ENCODE measurements at regions not wholly inside any gene's neighbourhood (a gene's known extent, or its start where the extent isn't known, plus 50 kb on each side); places are given as distances from the start of the nearest gene placed in this dataset.

- H2BK120ac ChIP-seq (ENCODE audit: low read depth, low read length) = no peak overlapping the region
- H2AK5ac ChIP-seq (ENCODE audit: low read length) = no peak overlapping the region
- H3K23ac ChIP-seq (ENCODE audit: low read length) = no peak overlapping the region
- H4K5ac ChIP-seq (ENCODE audit: low read length) = no peak overlapping the region
- no peaks in the 10 kb centered on the region for H3K79me2 ChIP-seq (ENCODE audit: control insufficient read depth, insufficient read depth, low read length)
- H3K27ac ChIP-seq (ENCODE audit: low read depth, low read length) = no peak overlapping the region
- WGBS (ENCODE audit: extremely low coverage, insufficient coverage, low lambda C conversion rate) = 100% methylated on average over 1 of the region's 3 CpGs
- no peak overlapping the region for H2BK5ac ChIP-seq (ENCODE audit: low read length)
- no peaks in the 10 kb centered on the region for H3K79me1 ChIP-seq (ENCODE audit: low read length)
- H4K8ac ChIP-seq (ENCODE audit: low read depth, low read length) = no peak overlapping the region
- H3K27me3 ChIP-seq (ENCODE audit: insufficient read depth, low read length, poor library complexity) = no peaks in the 10 kb centered on the region
- no peak overlapping the region for H2BK15ac ChIP-seq (replicated peaks; ENCODE audit: low read depth)
- no peak overlapping the region for H3K56ac ChIP-seq (ENCODE audit: low read length)
- H3K9ac ChIP-seq (ENCODE audit: low read length) = no peak overlapping the region
- no peak overlapping the region for H3K18ac ChIP-seq (ENCODE audit: low read length)
- no peak overlapping the region for H3K4ac ChIP-seq (ENCODE audit: low read depth, low read length)
- no peaks in the 10 kb centered on the region for H3K36me3 ChIP-seq (ENCODE audit: control insufficient read depth, insufficient read depth, low read length)
- DNase-seq = no peak
- no peak overlapping the region for H3K4me2 ChIP-seq (ENCODE audit: low read length)
- no peaks in the 10 kb centered on the region for H3K4me1 ChIP-seq (ENCODE audit: control insufficient read depth, low read depth, low read length)
- no peak overlapping the region for H3K4me3 ChIP-seq (ENCODE audit: low read length)
These were observed 121.5 kb upstream of the RPL34 start for GRCh38 chr4:108498925-108499324.

DNA sequence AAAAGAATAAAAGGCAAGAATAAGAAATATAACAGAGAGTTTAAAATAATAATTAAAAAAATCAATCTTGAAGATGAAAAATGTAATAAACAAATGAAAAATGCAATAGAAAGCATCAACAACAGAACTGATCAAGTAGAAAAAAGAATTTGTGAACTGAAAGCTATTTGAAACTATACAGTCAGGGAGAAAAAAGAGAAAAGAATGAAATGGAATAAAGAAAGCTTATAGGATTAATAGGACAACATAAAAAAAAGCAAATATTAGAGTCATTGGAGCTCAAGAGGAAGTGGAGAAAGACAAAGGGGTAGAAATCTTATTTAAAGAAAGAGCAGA is 126.8 kb upstream of the RPL34 start:
- Histone ChIP-seq H3K9ac (ENCODE audit: low read length) (no peak overlapping the region), H3K23ac (ENCODE audit: low read length) (no peak overlapping the region), H2BK120ac (ENCODE audit: low read depth, low read length) (no peak overlapping the region), H4K5ac (ENCODE audit: low read length) (no peak overlapping the region), H3K79me2 (ENCODE audit: control insufficient read depth, insufficient read depth, low read length) (no peaks in the 10 kb centered on the region), H3K4me1 (ENCODE audit: control insufficient read depth, low read depth, low read length) (no peaks in the 10 kb centered on the region), H3K4ac (ENCODE audit: low read depth, low read length) (no peak overlapping the region), H3K27me3 (ENCODE audit: insufficient read depth, low read length, poor library complexity) (no peaks in the 10 kb centered on the region), H2BK5ac (ENCODE audit: low read length) (no peak overlapping the region), H4K8ac (ENCODE audit: low read depth, low read length) (no peak overlapping the region), H3K56ac (ENCODE audit: low read length) (no peak overlapping the region), H2AK5ac (ENCODE audit: low read length) (no peak overlapping the region), H3K79me1 (ENCODE audit: low read length) (no peaks in the 10 kb centered on the region), H2BK15ac (replicated peaks; ENCODE audit: low read depth) (no peak overlapping the region), H3K27ac (ENCODE audit: low read depth, low read length) (no peak overlapping the region), H3K36me3 (ENCODE audit: control insufficient read depth, insufficient read depth, low read length) (no peaks in the 10 kb centered on the region), H3K4me3 (ENCODE audit: low read length) (no peak overlapping the region), H3K4me2 (ENCODE audit: low read length) (no peak overlapping the region), H3K18ac (ENCODE audit: low read length) (no peak overlapping the region)
- no peak for DNase-seq

DNA sequence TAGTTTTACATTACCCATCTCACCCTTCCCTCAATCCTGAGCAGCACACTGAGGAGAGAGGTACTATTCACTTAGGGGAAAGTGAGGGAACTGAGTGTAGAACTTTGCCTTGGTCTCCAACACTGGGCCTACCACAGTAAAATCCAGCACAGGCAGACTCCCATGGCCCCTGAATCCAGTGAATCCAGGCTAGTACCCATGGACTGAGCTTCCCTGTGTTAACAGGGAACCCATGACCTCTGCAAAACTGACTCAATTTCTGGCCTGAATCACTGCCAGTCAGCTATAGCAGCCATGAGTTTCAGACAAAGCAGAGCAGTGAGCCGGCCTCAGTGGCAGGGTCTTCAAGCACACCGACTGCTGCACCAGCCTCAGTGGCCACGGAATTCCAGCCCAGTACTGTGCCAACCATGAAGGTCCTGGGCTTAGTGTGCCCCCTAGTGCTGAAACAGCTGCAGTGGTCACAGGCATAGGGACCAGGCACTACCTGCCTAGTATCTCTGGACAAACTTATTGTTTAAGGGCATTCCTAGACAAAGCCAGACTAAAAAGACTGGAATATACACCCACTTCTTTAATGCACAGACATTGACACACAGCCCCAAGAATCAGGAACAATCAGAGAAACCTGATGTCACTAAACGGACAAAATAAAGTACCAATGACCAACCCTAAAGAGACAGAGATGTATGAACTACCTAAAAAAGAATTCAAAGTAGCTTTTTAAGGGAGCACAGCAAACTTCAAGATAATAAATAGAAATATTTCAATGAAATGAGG is 127.4 kb upstream of the RPL34 start:
- H3K27ac ChIP-seq (ENCODE audit: low read depth, low read length) = no peak overlapping the region
- H2AK5ac ChIP-seq (ENCODE audit: low read length) = no peak overlapping the region
- H4K5ac ChIP-seq (ENCODE audit: low read length) = no peak overlapping the region
- no peak overlapping the region for H3K56ac ChIP-seq (ENCODE audit: low read length)
- H2BK15ac ChIP-seq (replicated peaks; ENCODE audit: low read depth) = no peak overlapping the region
- no peak overlapping the region for H2BK5ac ChIP-seq (ENCODE audit: low read length)
- H3K18ac ChIP-seq (ENCODE audit: low read length) = no peak overlapping the region
- DNase-seq = peak; percentile 76
- no peak overlapping the region for H3K23ac ChIP-seq (ENCODE audit: low read length)
- no peak overlapping the region for H3K4me3 ChIP-seq (ENCODE audit: low read length)
- no peaks in the 10 kb centered on the region for H3K79me2 ChIP-seq (ENCODE audit: control insufficient read depth, insufficient read depth, low read length)
- no peak overlapping the region for H3K4me2 ChIP-seq (ENCODE audit: low read length)
- H3K4ac ChIP-seq (ENCODE audit: low read depth, low read length) = no peak overlapping the region
- no peaks in the 10 kb centered on the region for H3K4me1 ChIP-seq (ENCODE audit: control insufficient read depth, low read depth, low read length)
- no peak overlapping the region for H2BK120ac ChIP-seq (ENCODE audit: low read depth, low read length)
- H3K79me1 ChIP-seq (ENCODE audit: low read length) = no peaks in the 10 kb centered on the region
- no peaks in the 10 kb centered on the region for H3K36me3 ChIP-seq (ENCODE audit: control insufficient read depth, insufficient read depth, low read length)
- no peaks in the 10 kb centered on the region for H3K27me3 ChIP-seq (ENCODE audit: insufficient read depth, low read length, poor library complexity)
- no peak overlapping the region for H4K8ac ChIP-seq (ENCODE audit: low read depth, low read length)
- no peak overlapping the region for H3K9ac ChIP-seq (ENCODE audit: low read length)
- WGBS (ENCODE audit: extremely low coverage, insufficient coverage, low lambda C conversion rate) = no CpG with 5 or more reads among the region's 4 CpGs

- Histone ChIP-seq H3K4ac (ENCODE audit: low read depth, low read length) (no peak overlapping the region), H3K56ac (ENCODE audit: low read length) (no peak overlapping the region), H3K4me2 (ENCODE audit: low read length) (no peak overlapping the region), H2BK120ac (ENCODE audit: low read depth, low read length) (no peak overlapping the region), H3K79me2 (ENCODE audit: control insufficient read depth, insufficient read depth, low read length) (no peaks in the 10 kb centered on the region), H4K5ac (ENCODE audit: low read length) (no peak overlapping the region), H3K4me1 (ENCODE audit: control insufficient read depth, low read depth, low read length) (no peaks in the 10 kb centered on the region), H3K23ac (ENCODE audit: low read length) (no peak overlapping the region), H3K9ac (ENCODE audit: low read length) (no peak overlapping the region), H3K4me3 (ENCODE audit: low read length) (no peak overlapping the region), H2BK15ac (replicated peaks; ENCODE audit: low read depth) (no peak overlapping the region), H3K18ac (ENCODE audit: low read length) (no peak overlapping the region), H3K27ac (ENCODE audit: low read depth, low read length) (no peak overlapping the region), H3K36me3 (ENCODE audit: control insufficient read depth, insufficient read depth, low read length) (no peaks in the 10 kb centered on the region), H3K27me3 (ENCODE audit: insufficient read depth, low read length, poor library complexity) (no peaks in the 10 kb centered on the region), H4K8ac (ENCODE audit: low read depth, low read length) (no peak overlapping the region), H2AK5ac (ENCODE audit: low read length) (no peak overlapping the region), H3K79me1 (ENCODE audit: low read length) (no peaks in the 10 kb centered on the region), H2BK5ac (ENCODE audit: low read length) (no peak overlapping the region)
- DNase-seq = no peak
- no CpG with 5 or more reads among the region's 1 CpG for WGBS (ENCODE audit: extremely low coverage, insufficient coverage, low lambda C conversion rate)
These were observed 131.5 kb upstream of the RPL34 start for GRCh38 chr4:108488865-108489264.

- H4K5ac ChIP-seq (ENCODE audit: low read length) = no peak overlapping the region
- no peak for DNase-seq
- H2BK120ac ChIP-seq (ENCODE audit: low read depth, low read length) = no peak overlapping the region
- H2BK5ac ChIP-seq (ENCODE audit: low read length) = no peak overlapping the region
- H3K9ac ChIP-seq (ENCODE audit: low read length) = no peak overlapping the region
- H3K23ac ChIP-seq (ENCODE audit: low read length) = no peak overlapping the region
- H3K4me3 ChIP-seq (ENCODE audit: low read length) = no peak overlapping the region
- H3K18ac ChIP-seq (ENCODE audit: low read length) = no peak overlapping the region
- WGBS (ENCODE audit: extremely low coverage, insufficient coverage, low lambda C conversion rate) = no CpG with 5 or more reads among the region's 1 CpG
- H3K4me2 ChIP-seq (ENCODE audit: low read length) = no peak overlapping the region
- H3K27ac ChIP-seq (ENCODE audit: low read depth, low read length) = no peak overlapping the region
- no peak overlapping the region for H4K8ac ChIP-seq (ENCODE audit: low read depth, low read length)
- H2AK5ac ChIP-seq (ENCODE audit: low read length) = no peak overlapping the region
- H3K79me2 ChIP-seq (ENCODE audit: control insufficient read depth, insufficient read depth, low read length) = no peaks in the 10 kb centered on the region
- H3K4me1 ChIP-seq (ENCODE audit: control insufficient read depth, low read depth, low read length) = no peaks in the 10 kb centered on the region
- no peak overlapping the region for H2BK15ac ChIP-seq (replicated peaks; ENCODE audit: low read depth)
- no peaks in the 10 kb centered on the region for H3K79me1 ChIP-seq (ENCODE audit: low read length)
- H3K56ac ChIP-seq (ENCODE audit: low read length) = no peak overlapping the region
- no peaks in the 10 kb centered on the region for H3K27me3 ChIP-seq (ENCODE audit: insufficient read depth, low read length, poor library complexity)
- H3K4ac ChIP-seq (ENCODE audit: low read depth, low read length) = no peak overlapping the region
- H3K36me3 ChIP-seq (ENCODE audit: control insufficient read depth, insufficient read depth, low read length) = no peaks in the 10 kb centered on the region
These were observed 134.3 kb upstream of the RPL34 start for GRCh38 chr4:108486046-108486445.

DNA sequence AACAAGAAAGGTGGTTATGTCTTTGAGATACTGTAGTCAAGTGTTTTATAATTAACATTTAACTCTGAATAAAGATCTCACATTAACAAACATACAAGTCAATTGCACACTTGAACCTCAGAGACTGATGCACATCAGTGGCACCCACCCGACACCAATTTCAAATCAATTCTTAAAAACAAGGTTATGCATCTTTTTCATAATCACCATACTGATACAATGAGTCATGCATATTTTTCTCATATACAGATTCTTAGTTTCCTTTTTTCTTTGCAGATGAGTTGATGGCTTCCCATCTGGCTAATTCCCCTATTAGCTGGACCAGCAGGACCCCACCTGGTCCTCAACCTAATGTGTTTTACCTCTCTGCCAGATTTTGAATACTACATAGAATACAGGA is 136.2 kb upstream of the RPL34 start:
- Histone ChIP-seq H2BK15ac (replicated peaks; ENCODE audit: low read depth) (no peak overlapping the region), H3K56ac (ENCODE audit: low read length) (no peak overlapping the region)
- WGBS (ENCODE audit: extremely low coverage, insufficient coverage, low lambda C conversion rate) = no CpG with 5 or more reads among the region's 1 CpG

More for the DNA sequence above, 136.2 kb upstream of the RPL34 start:
- DNase-seq = no peak
- no peaks in the 10 kb centered on the region for H3K36me3 ChIP-seq (ENCODE audit: control insufficient read depth, insufficient read depth, low read length)
- H3K79me2 ChIP-seq (ENCODE audit: control insufficient read depth, insufficient read depth, low read length) = no peaks in the 10 kb centered on the region
- H3K4me3 ChIP-seq (ENCODE audit: low read length) = no peak overlapping the region
- no peak overlapping the region for H3K23ac ChIP-seq (ENCODE audit: low read length)
- no peaks in the 10 kb centered on the region for H3K27me3 ChIP-seq (ENCODE audit: insufficient read depth, low read length, poor library complexity)
- H3K79me1 ChIP-seq (ENCODE audit: low read length) = no peaks in the 10 kb centered on the region
- no peak overlapping the region for H2BK5ac ChIP-seq (ENCODE audit: low read length)
- no peak overlapping the region for H2AK5ac ChIP-seq (ENCODE audit: low read length)
- H4K5ac ChIP-seq (ENCODE audit: low read length) = no peak overlapping the region
- no peak overlapping the region for H3K9ac ChIP-seq (ENCODE audit: low read length)
- H3K4ac ChIP-seq (ENCODE audit: low read depth, low read length) = no peak overlapping the region
- no peak overlapping the region for H2BK120ac ChIP-seq (ENCODE audit: low read depth, low read length)
- no peak overlapping the region for H3K27ac ChIP-seq (ENCODE audit: low read depth, low read length)
- H3K4me2 ChIP-seq (ENCODE audit: low read length) = no peak overlapping the region
- no peak overlapping the region for H4K8ac ChIP-seq (ENCODE audit: low read depth, low read length)
- H3K18ac ChIP-seq (ENCODE audit: low read length) = no peak overlapping the region
- no peaks in the 10 kb centered on the region for H3K4me1 ChIP-seq (ENCODE audit: control insufficient read depth, low read depth, low read length)
